Fibroblast of villous mesenchyme (primary cell): ENCODE measurements at regions not wholly inside any gene's neighbourhood (a gene's known extent, or its start where the extent isn't known, plus 50 kb on each side); places are given as distances from the start of the nearest gene placed in this dataset.

ENCODE experiments used
- DNase-seq: peaks from one replicate; pipeline ENCODE4 v3.0.0-alpha.2; 2010; ENCODE audit warnings: low read depth
- H3K4me3 ChIP-seq: 2 replicates; pipeline ENCODE4 v1.5.1; 2011; ENCODE audit warnings: low read depth, mild to moderate bottlenecking, low read length
- CTCF ChIP-seq: IDR thresholded peaks from 2 replicates; pipeline ENCODE4 v1.5.1; 2012; ENCODE audit warnings: low read depth, mild to moderate bottlenecking, low read length; ENCODE audit not compliant: insufficient read depth

- TF ChIP-seq CTCF: no peak
These were observed 364.9 kb upstream of the FLRT2 start for GRCh38 chr14:85165094-85165493.

GRCh38 chr14:85169381-85169780, 360.6 kb upstream of the FLRT2 start:
- no peak for TF ChIP-seq CTCF
- H3K4me3 ChIP-seq: no peak overlapping the region
- no peak for DNase-seq

More at GRCh38 chr14:85165094-85165493, 364.9 kb upstream of the FLRT2 start:
- no peak for DNase-seq
- H3K4me3 ChIP-seq: no peak overlapping the region

- no peak for DNase-seq
- H3K4me3 ChIP-seq: no peak overlapping the region
- TF ChIP-seq CTCF: no peak
These were observed 357.7 kb upstream of the FLRT2 start for GRCh38 chr14:85172290-85172689.

GRCh38 chr14:85172889-85173477, 357.0 kb upstream of the FLRT2 start:
- TF ChIP-seq CTCF: no peak
- DNase-seq: no peak

GRCh38 chr14:85175556-85175955, 354.4 kb upstream of the FLRT2 start:
- no peak for TF ChIP-seq CTCF
- DNase-seq: peak; percentile 88
- H3K4me3 ChIP-seq: no peak overlapping the region

More at GRCh38 chr14:85172889-85173477, 357.0 kb upstream of the FLRT2 start:
- H3K4me3 ChIP-seq: no peak overlapping the region

GRCh38 chr14:85178864-85179263, 351.1 kb upstream of the FLRT2 start:
- H3K4me3 ChIP-seq: no peak overlapping the region
- no peak for DNase-seq
- no peak for TF ChIP-seq CTCF

- TF ChIP-seq CTCF: no peak
- no peak for DNase-seq
- H3K4me3 ChIP-seq: no peak overlapping the region
These were observed 349.1 kb upstream of the FLRT2 start for GRCh38 chr14:85180876-85181275.
